Neural progenitor cell (in vitro differentiated cells): ENCODE measurements at regions not wholly inside any gene's neighbourhood (a gene's known extent, or its start where the extent isn't known, plus 50 kb on each side); places are given as distances from the start of the nearest gene placed in this dataset.

Experiments
- CTCF ChIP-seq: fragments of 200-600 bp; sonication (generic); IDR thresholded peaks from 2 replicates; pipeline ENCODE4 v1.5.1; 2017; ENCODE audit warnings: antibody characterized with exemption, mild to moderate bottlenecking
- EZH2 ChIP-seq: fragments of 200-600 bp; sonication (generic); IDR thresholded peaks from 2 replicates; pipeline ENCODE4 v1.6.1; 2017; ENCODE audit warnings: antibody characterized with exemption, mild to moderate bottlenecking, moderate library complexity
- EZH2phosphoT487 ChIP-seq: fragments of 200-600 bp; sonication (generic); IDR thresholded peaks from 2 replicates; pipeline ENCODE4 v1.6.1; 2017; ENCODE audit warnings: antibody characterized with exemption

DNA sequence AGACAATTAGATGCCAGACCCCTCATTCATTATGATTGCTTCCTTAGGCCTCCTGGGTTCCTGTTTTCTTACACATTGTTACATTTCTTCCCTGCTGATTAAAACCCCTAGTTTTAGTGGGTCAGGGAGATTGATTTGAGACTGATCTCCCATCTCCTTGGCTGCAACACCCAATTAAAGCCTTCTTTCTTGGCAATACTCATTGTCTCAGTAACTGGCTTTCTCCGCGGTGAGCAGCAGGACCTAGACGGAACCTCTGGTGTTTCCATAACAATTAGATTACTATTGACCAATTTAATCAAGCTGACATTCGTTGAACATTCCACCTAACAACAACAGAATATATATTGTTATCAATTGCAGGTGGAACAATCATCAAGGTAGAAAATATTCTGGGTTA, 1676.4 kb upstream of the SLC39A10 start:
- TF ChIP-seq CTCF (no peak), EZH2 (no peak), EZH2phosphoT487 (peak; percentile 95)
